GM19455 (cell line): ENCODE measurements at regions not wholly inside any gene's neighbourhood (a gene's known extent, or its start where the extent isn't known, plus 50 kb on each side); places are given as distances from the start of the nearest gene placed in this dataset.
"Not testable (repeated sequence)": the region's sequence is repeated elsewhere in the genome, so short reads cannot be mapped to it uniquely, and the experiment has no call there.

ENCODE experiments used
- ATAC-seq: cut with Tn5 transposase; IDR thresholded peaks from one replicate; pipeline ENCODE4 v1.9.1; 2021; ENCODE audit not compliant: unreplicated experiment

- ATAC-seq = no peak
Observed at GRCh38 chr3:106071306-106071705, 202.5 kb upstream of the CBLB start.

- ATAC-seq = not testable (repeated sequence)
Observed at GRCh38 chr3:106072596-106072995, 203.8 kb upstream of the CBLB start.

GRCh38 chr3:106073806-106074205 lies 205.0 kb upstream of the CBLB start:
- not testable (repeated sequence) for ATAC-seq

GRCh38 chr3:106075731-106076130 lies 206.9 kb upstream of the CBLB start:
- ATAC-seq = not testable (repeated sequence)

- ATAC-seq = no peak
Observed at GRCh38 chr3:106078635-106079034, 209.8 kb upstream of the CBLB start.

GRCh38 chr3:106082616-106083015 lies 213.8 kb upstream of the CBLB start:
- no peak for ATAC-seq

- no peak for ATAC-seq
Observed at GRCh38 chr3:106083207-106083606, 214.4 kb upstream of the CBLB start.

GRCh38 chr3:106083854-106084253 lies 215.0 kb upstream of the CBLB start:
- ATAC-seq = no peak

GRCh38 chr3:106086038-106086437 lies 217.2 kb upstream of the CBLB start:
- no peak for ATAC-seq

- ATAC-seq = no peak
Observed at GRCh38 chr3:106086636-106087035, 217.8 kb upstream of the CBLB start.

GRCh38 chr3:106088304-106088703 lies 219.5 kb upstream of the CBLB start:
- ATAC-seq = no peak

- ATAC-seq = no peak
Observed at GRCh38 chr3:106088899-106089298, 220.1 kb upstream of the CBLB start.

GRCh38 chr3:106089806-106090205 lies 221.0 kb upstream of the CBLB start:
- no peak for ATAC-seq

- ATAC-seq = no peak
Observed at GRCh38 chr3:106092792-106093191, 224.0 kb upstream of the CBLB start.

- no peak for ATAC-seq
Observed at GRCh38 chr3:106093616-106094015, 224.8 kb upstream of the CBLB start.

- no peak for ATAC-seq
Observed at GRCh38 chr3:106097817-106098435, 229.1 kb upstream of the CBLB start.

- ATAC-seq = no peak
Observed at GRCh38 chr3:106103383-106103782, 234.6 kb upstream of the CBLB start.

- ATAC-seq = no peak
Observed at GRCh38 chr3:106104078-106104477, 235.3 kb upstream of the CBLB start.

GRCh38 chr3:106108925-106109324 lies 240.1 kb upstream of the CBLB start:
- ATAC-seq = no peak

GRCh38 chr3:106112561-106112960 lies 243.7 kb upstream of the CBLB start:
- ATAC-seq = not testable (repeated sequence)

GRCh38 chr3:106113747-106114146 lies 244.9 kb upstream of the CBLB start:
- ATAC-seq = no peak

GRCh38 chr3:106114220-106114619 lies 245.4 kb upstream of the CBLB start:
- ATAC-seq = no peak

GRCh38 chr3:106114848-106115247 lies 246.0 kb upstream of the CBLB start:
- ATAC-seq = no peak
